GM12891 (cell line): ENCODE measurements at regions not wholly inside any gene's neighbourhood (a gene's known extent, or its start where the extent isn't known, plus 50 kb on each side); places are given as distances from the start of the nearest gene placed in this dataset.

Experiments used
- POLR2A ChIP-seq: IDR thresholded peaks from 2 replicates; pipeline ENCODE4 v1.6.1; 2011; ENCODE audit warnings: low read depth, low read length, control low read depth
- POLR2AphosphoS5 ChIP-seq: IDR thresholded peaks from 2 replicates; pipeline ENCODE4 v1.6.1; 2011; ENCODE audit warnings: low read depth, low read length, control low read depth

DNA sequence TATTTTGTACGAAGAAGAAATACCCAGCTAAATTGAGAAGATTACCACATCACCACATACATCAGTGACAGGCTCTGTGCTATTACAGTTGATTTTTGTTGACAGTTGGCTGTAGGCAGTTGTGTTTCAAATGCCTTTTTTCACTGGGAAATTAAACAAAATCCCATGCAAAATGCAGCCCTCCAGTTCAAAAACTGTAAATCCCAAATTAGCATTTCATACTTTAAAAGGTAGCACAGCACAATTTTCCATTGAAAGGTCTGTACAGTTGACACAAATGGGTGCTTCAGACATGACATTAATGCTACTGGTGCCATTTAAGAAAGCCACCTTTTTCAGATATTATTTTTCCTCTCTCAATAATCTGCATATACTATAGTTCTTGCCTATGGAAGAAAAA is 807.2 kb downstream of the BCL11A start:
- TF ChIP-seq POLR2A (no peak), POLR2AphosphoS5 (no peak)
